ENCODE measurements at regions not wholly inside any gene's neighbourhood (a gene's known extent, or its start where the extent isn't known, plus 50 kb on each side); places are given as distances from the start of the nearest gene placed in this dataset.

- Histone ChIP-seq H3K27me3 (ENCODE audit: insufficient read depth, low read depth, low read length) (no peaks in the 10 kb centered on the region), H3F3A (ENCODE audit: insufficient read depth, low read length, poor library complexity, severe bottlenecking) (no peaks in the 10 kb centered on the region), H3K79me2 (replicated peaks; ENCODE audit: insufficient read depth, low read length) (no peaks in the 10 kb centered on the region), H3K9me2 (ENCODE audit: insufficient read depth, low read length) (no peaks in the 10 kb centered on the region), H3K4me2 (ENCODE audit: low read length) (no peak overlapping the region), H3K36me3 (ENCODE audit: insufficient read depth, low read length) (no peaks in the 10 kb centered on the region), H3K9me3 (ENCODE audit: low read length) (no peaks in the 10 kb centered on the region), H2AFZ (ENCODE audit: low read depth, low read length) (no peak overlapping the region), H3K27ac (ENCODE audit: low read length) (no peak overlapping the region), H4K20me1 (ENCODE audit: insufficient read depth) (no peaks in the 10 kb centered on the region), H3K9ac (ENCODE audit: low read length) (no peak overlapping the region), H3K4me3 (ENCODE audit: low read length) (no peak overlapping the region)
- TF ChIP-seq EP300 (conservative IDR thresholded peaks at IDR 0.05; ENCODE audit: poor library complexity, severe bottlenecking) (no peak), REST (IDR thresholded peaks at IDR 0.05; ENCODE audit: borderline replicate concordance) (no peak), POLR2AphosphoS5 (IDR thresholded peaks at IDR 0.05) (no peak), SMC3 (conservative IDR thresholded peaks at IDR 0.05; ENCODE audit: poor library complexity) (no peak), TAF1 (IDR thresholded peaks at IDR 0.05; ENCODE audit: low read depth) (no peak), MXI1 (conservative IDR thresholded peaks at IDR 0.05; ENCODE audit: poor library complexity, severe bottlenecking) (no peak), CTCF (IDR thresholded peaks at IDR 0.05; ENCODE audit: poor library complexity, severe bottlenecking) (no peak), EZH2 (IDR thresholded peaks at IDR 0.05; ENCODE audit: borderline replicate concordance, insufficient read depth, low read length, poor library complexity, severe bottlenecking) (no peak), RAD21 (conservative IDR thresholded peaks at IDR 0.05) (no peak)
Observed at GRCh38 chr2:234884591-234884990, 67.2 kb upstream of the SH3BP4 start.

- H2AFZ ChIP-seq (ENCODE audit: low read depth, low read length): no peak overlapping the region
- no peaks in the 10 kb centered on the region for H3K9me2 ChIP-seq (ENCODE audit: insufficient read depth, low read length)
- no peaks in the 10 kb centered on the region for H4K20me1 ChIP-seq (ENCODE audit: insufficient read depth)
- H3K27me3 ChIP-seq (ENCODE audit: insufficient read depth, low read depth, low read length): no peaks in the 10 kb centered on the region
- H3K4me2 ChIP-seq (ENCODE audit: low read length): no peak overlapping the region
- H3F3A ChIP-seq (ENCODE audit: insufficient read depth, low read length, poor library complexity, severe bottlenecking): no peaks in the 10 kb centered on the region
- no peak overlapping the region for H3K27ac ChIP-seq (ENCODE audit: low read length)
- H3K36me3 ChIP-seq (ENCODE audit: insufficient read depth, low read length): no peaks in the 10 kb centered on the region
- no peak overlapping the region for H3K9ac ChIP-seq (ENCODE audit: low read length)
- H3K4me3 ChIP-seq (ENCODE audit: low read length): no peak overlapping the region
- TF ChIP-seq TAF1 (IDR thresholded peaks at IDR 0.05; ENCODE audit: low read depth) (no peak), CTCF (IDR thresholded peaks at IDR 0.05; ENCODE audit: poor library complexity, severe bottlenecking) (peak; percentile 45)
- no peaks in the 10 kb centered on the region for H3K79me2 ChIP-seq (replicated peaks; ENCODE audit: insufficient read depth, low read length)
- H3K9me3 ChIP-seq (ENCODE audit: low read length): no peaks in the 10 kb centered on the region
Observed at GRCh38 chr2:234881413-234882241, 70.2 kb upstream of the SH3BP4 start.
